ENCODE measurements at regions not wholly inside any gene's neighbourhood (a gene's known extent, or its start where the extent isn't known, plus 50 kb on each side); places are given as distances from the start of the nearest gene placed in this dataset.

DNA sequence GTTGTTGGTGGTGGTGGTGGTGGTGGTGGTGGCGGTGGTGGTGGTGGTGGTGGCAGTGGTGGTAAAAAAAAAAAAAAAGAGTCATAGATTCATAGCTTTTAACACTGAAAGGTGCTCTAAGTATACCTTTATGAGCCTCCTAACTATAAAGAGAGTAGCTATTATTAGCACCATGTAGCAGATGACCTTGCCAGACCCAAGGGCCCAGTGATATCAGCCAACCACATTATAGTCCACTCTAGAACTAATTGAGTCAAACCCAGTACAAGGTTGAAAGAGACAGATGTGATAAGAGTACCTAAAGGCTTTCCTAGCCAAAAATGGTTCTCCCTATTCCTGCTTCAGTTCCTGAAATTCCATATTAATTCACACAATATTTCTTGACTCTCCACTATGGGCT lies 245.3 kb downstream of the HACE1 start:
- DNase-seq, result no peak

DNA sequence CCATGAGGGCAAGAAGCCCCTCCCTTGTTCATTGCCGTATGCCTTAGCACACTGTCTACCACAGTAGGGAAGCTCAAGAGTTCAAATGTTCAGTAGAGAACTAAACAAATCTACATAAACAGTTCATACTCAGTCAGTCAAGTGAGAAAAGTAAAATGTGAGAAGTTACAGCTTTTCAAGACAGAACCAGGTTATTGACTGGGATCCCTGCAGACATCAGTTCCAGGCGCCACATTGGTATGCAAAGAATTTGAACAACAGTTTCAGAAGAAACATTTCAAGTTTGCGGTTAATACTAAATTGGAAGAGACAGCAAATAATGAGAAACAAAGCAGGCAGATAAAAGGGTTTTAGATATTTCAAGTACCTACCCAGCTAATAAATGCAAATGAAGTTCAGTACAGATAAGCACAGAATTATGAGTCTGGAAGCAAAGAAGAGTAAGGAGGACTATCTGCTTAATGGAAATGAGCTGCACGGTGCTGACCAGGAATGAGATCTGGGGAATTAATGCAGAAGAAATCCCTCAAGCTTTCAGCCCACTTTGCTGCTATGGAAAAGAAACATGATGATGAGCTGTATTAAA lies 246.2 kb downstream of the HACE1 start:
- no peak for DNase-seq

DNA sequence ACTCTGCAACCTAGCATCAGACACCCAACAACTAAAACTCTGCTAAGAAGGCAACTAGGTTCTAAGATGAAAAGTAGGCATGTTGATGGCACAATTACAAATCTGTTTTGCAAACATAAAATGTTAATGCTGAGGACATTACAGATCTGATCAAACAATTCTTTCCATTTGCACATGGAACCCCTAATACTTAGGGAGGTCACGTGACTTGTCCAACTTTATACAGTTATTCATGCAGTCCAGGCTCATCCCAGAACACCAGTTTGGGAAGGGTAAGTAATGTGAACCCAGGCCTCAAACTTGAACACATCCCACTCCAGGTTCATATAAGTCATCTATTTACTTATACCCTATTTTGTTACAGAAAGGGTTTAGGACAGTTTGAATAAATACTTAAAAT lies 247.2 kb downstream of the HACE1 start:
- no peak for DNase-seq

DNA sequence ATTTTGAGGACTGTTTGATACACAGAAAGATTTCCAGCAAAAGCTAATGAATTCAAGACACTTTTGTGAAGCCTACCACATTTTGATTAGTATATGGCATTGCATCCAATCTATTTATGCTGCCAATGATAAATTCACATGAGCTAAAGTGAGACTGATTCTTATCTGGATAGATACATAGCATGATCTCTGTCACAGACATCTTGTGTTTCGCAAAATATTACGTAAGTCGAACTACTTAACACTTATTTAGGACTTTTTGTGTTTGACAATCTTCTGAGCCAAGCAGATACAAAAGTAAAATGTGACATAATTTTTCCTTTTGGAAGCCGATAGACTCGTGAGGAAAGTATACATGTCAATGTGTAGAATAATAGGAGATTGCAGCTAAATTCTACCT lies 251.6 kb downstream of the HACE1 start:
- no peak for DNase-seq

DNA sequence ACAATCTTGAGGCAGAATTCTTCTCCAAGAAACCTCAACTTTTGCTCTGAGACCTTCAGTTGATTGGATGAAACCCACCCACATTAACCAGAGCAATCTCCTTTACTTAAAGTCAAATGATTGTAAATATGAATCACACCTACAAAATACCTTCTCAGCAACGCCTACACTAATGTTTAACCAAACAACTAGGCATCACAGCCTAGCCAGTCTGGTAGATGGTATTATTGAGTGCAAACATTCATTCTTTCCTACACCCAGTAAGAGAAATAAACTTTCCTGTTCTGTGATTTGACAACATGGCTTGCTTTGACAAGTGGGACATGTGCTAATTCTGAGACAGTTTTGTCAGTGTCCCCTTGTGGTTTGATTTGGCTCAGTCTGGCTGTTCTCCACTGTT lies 252.2 kb downstream of the HACE1 start:
- no peak for DNase-seq

DNA sequence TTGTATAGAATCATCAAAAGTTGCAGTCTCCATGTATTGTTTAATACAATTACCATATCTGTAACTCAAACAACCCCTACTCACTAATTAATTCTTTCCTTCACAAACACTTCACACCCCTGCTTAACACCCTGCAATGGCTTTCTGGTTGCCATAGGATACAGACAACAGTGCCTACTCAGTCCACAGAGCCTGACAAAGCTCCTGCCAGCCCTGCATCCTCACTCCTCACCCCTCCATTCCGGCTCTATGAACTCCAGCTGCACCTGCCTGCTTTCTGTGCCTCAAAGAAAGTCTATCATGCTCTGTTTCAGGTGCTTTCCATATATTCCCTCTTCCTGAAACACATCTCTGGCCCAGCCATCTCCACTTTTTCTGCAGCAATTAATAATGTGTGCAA lies 253.4 kb downstream of the HACE1 start:
- DNase-seq, result no peak

DNA sequence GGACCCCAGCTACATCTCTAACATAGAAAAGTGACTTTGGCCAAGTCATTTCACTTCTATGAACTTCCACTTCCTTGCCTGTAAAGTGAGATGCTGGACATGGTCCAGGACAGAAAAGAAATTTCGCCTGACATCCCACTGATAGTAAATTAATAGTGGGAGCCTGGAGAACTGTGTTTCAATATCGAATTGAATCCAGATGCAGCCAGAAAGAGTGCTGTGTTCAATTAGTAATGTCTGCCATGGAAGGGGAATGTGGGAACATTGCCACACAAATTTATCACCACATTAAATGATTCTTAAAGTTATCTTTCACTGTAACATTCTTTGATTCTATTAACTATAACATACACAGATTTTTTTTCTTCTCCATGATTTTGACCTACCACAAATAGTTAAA lies 255.0 kb downstream of the HACE1 start:
- no peak for DNase-seq

DNA sequence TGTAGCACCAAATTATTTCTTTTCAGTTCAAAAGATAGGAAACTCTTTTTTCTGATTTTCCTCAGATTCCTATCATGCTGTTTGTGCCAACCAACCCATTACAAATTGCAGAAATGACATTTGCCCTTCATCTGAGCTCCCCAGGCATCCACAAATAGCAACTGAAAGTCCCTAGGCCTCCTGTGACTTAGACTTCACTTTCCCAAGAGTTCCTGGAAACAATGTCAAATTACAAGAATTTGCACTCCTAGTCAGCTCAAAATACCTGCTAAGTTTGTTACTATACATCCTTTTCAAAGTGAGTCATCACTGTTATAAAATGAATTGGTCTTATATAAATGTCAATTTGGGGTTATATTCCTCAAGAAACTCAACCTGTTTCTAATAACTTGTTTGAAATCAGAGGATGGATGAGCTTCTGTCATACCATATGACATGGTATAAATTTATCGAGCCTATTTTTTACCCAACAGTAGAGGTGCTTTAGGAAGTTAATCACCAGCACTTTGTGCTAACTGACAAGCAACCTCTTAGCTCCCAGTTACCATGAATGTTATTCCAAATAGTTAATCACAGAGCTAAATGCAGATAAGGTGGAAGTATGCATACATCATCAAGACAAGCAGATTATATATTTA lies 256.5 kb downstream of the HACE1 start:
- DNase-seq, result no peak

DNA sequence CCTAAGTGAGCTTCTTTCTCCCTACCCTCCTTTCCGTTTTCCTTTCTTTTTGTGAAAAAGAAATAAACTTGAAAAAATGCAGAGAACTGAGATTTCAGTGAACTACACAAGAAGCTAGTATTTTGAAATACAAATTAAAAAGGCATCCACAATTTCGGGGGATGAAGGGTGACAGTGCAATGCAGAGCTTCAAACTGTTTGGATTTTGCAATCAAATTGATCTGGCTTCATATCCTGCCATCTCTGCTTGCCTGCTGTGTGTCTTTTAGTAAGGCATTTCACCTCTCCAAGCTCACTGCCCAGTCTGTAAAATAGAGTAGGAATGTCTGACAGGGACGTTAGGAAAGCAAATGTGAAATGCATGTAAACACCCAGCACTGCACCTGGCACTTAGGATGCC lies 258.0 kb downstream of the HACE1 start:
- no peak for DNase-seq

DNA sequence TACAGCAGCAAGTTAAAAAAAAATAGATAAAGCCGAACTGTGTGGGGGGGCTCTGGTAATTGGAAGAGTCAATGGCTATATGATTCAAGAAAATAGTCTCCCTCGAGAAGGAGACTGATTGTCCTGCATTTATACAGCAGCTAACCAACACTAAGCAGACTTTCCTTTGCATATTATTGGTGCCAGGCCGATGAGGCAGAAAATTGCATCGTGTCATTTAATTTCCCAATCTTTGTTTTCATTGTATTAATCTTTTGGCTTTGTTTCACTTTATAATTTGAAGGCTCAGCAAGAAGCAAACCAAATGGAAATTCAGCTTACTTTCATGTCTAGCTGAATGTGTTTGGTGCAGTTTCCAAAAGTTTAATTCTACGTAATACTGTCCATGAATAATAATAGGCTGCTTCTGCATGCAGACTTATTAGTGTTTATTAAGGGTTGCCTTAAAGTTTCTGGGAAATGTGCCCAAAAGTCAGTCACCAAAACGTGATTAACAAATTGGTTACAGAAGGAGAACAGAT lies 258.5 kb downstream of the HACE1 start:
- no peak for DNase-seq

DNA sequence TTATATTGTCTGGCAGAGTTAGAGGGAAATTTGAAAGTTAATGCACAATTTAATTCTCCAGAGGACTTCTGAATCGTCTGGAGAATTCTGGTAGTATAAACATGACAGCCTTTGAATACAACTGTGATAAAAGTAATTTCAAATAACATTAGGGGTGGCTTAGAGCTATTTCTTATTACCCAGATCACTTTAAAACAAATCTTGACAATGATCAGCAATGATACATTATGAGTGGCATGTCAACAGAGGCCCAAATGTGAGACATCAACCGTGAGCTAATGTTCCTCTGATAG lies 259.1 kb downstream of the HACE1 start:
- DNase-seq, result no peak

DNA sequence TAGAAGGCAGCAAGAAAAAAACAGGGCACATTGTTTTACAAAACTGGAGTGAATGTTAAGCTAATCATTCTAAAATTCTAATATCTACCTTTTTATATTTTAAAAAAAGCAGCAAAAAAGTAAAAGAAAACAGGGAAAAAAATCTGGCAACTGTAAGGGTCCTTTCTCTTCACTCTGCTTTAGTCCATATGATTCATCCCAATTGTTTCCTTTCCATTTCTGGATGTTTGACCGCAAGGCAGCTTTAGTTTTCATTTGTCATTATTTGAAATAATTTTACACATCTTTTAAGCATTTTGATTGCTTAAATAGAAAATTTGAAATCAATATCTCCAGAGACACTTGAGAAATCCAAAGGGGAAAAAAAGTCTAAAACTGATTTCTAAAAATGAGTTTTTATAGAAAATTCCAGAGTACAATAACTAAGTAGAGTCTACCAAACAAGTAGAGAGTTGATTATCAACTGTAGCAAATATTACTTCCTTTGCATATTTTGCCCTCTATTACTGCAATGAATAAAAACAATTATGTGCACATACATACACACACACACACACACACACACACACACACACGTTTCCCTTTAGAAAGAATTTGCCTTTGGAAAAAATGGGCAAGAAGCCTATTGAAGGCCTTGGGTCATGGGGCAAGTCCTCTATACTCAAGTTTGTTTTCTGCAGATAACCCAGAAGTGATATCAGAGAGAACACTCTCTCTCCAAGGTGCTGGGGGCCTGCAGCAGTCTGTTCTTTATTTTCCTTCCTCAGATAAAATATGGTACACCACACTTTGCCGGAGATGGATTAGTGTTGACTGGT lies 259.7 kb downstream of the HACE1 start:
- DNase-seq, result no peak

DNA sequence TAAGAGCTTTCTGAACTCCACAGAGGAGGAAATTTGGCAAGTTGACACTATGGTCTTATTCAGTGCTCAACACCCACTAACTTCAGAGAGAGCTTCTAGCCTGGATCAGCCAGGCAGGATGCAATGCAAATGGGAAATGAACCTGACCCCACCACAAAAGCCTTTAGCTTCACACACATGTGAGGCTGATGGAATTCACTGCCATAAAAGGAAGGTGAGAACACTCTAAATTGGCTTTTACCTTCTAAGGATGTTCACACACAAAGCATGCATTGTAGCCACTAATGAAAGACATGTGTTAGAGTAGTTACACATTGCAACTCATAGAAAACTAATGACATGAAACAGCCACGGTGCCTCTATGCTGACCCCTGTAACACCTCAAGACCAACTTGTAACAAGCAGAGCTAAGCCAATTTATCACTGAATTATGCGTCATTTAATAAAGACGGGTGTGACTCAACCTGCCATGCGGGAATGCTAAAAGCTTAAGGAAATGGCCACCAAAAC lies 262.1 kb downstream of the HACE1 start:
- DNase-seq, result no peak

DNA sequence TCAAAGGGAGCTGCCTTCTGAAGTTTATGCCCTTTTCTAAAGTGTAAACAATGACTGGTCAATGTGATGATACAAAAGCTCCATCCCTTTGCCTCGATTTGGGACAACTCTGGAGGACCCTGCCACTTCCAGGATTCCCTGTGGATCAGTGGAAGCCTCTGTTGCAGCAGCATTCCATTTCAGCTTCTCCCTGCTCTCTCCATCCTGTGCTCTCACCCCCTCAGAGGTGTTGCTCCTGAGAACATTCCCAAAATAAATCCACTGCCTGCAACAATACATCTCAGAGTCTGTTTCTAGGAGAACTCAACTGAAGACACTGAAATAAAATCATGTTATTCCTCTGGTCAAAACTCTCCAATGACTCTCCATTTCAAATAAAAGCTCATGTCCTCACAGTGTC lies 263.6 kb downstream of the HACE1 start:
- no peak for DNase-seq

DNA sequence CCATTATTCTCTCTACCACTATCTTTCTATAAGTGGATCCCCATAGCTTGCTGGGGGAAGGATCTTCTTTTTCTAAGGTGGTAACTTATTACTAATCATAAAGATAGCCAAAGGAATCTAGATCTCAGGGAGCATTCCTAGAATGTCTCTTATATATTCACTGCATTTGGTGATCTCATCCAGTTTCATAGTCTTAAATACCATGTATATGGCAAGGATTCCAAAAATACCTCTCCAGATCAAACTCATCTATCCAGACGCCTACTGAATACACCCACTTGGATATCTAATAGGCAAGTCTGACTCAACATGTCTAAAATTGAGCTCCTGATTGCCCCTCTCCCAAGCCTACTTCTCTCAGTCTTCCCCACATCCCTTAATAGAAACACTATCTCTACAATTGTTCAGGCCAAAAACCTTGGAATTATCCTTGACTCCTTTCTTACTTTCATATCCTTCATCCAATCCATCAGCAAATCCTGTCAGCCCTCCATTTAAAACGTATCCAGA lies 264.4 kb downstream of the HACE1 start:
- DNase-seq, result no peak

DNA sequence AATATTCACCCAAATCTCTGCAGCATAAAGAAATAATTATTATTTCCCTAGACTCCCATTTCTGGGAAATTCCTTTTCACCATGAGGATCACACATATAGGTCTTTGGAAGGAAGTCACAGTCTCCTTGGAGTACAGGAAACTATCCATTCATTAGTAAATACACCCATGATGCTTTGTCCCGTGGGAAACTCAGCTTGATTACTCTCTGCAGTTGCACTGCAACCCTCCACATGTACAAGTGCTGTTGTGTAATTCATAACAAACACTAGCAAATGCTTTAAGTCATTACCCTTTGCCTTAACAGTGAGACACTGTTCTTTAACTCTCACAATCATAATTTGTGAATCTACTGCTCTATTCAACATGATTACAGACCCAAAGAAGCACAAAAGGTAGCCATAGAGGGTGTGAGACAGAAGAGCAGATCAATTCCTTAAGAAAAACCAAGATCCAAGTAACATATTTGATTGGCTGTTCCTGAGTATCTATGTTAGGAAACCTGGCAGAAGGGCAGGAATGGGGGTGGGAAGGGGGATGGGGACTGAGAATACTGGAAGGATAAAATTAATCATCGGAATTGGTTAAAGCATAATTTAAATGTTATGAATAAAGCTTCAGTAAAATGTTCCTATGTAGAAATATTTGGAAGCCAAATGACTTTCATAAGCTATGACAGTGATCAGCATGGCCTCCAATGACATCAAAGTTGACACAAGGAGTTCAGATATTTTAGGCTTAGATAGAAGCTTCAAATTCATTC lies 268.0 kb downstream of the HACE1 start:
- no peak for DNase-seq

DNA sequence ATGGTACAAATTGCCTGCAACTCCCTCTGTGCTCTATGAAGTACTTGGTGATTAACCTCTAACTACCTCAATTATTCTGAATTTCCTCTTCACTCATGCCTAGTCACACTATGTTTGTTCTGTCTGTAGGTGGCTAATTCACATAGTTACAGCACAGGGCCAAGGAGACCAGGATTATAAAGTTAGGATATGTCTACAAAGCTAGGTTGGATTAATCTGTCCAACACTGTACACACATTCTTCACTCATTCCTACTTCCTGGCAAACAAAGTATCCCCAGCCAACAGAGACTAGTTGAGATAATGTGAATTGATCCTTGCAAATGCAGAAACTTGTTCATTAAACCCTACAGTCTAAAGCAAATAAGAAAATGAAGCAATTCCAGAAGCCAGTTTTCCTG lies 269.8 kb downstream of the HACE1 start:
- no peak for DNase-seq

DNA sequence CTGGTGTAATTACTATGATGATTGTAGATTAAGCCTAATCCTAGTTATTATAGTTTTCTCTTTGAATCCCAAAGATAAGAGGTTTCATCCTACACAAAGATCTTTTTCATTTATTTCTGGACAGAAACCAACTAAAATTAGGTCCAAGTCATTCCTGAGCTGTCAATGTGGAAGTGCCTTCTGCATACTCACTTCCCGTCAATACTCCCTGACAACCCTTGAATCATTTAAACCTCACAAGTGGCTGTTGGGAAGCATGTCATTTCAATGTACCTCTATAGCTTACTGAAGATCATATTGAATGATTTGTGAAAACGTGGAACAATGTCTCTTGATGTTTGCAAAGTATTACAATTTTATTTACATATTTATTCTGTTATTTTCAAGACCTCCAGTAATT lies 274.1 kb downstream of the HACE1 start:
- no peak for DNase-seq

DNA sequence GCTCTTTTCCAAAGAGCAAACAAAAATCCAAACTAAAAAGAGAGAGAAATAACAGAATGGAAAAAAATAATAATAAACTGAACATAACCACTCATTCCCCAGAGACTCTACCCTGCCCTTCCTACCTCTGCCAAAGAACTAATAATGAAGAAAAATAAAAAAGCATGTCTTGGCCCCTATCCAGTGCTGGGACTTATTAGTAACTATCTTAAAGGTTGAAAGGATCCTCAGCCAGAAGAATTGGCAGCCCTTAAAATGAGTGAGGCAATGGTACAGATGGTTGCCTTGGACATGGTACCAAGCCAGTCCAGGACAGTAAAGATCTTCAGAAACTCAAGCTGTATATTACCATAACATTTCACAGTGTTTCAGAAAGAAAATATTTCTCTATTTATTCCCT lies 279.3 kb downstream of the HACE1 start:
- DNase-seq, result no peak

DNA sequence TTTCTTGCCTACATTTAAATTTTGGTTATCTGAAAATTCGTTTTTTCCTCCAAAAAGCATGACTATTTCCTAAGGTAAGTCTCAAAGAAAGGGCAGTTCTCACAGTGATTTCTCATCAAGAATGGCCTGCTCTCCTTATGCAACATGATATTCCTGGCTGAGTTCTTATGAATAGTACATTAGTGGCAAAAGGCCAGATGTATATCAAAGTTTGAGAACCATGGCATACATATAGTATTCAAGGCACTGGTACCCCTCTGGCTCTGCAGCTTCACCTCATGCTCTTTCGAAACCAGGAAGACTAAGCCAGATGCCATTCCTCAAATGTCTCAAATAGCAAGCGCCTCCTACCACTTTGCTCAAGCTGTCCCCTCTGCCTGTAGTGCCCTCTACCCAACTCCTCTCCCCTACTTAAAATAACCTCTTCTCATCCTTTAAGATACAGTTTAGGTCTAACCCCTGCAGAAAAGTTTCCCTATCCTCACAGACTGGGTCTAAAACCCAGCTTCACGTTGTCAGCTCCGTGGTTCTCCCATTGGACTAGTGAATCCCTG lies 280.3 kb downstream of the HACE1 start:
- no peak for DNase-seq

DNA sequence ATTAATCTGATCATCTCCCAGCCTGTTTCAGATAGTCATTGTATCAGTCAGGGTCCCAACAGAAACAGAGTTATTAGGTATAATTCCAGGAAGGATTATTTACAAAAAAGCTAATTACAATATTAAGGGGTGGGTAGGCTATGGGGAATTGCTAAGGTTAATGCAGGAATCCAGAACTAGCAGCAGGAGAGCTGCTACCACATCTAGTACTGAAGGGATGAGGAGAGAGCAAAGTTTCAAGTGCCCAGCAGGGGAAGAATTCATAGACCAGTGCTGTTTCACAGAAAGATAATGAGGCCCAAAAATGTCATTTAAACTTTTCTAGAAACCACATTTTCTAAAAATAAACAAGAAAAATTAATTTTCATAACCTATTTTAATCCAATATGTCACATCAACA lies 284.2 kb downstream of the HACE1 start:
- no peak for DNase-seq

DNA sequence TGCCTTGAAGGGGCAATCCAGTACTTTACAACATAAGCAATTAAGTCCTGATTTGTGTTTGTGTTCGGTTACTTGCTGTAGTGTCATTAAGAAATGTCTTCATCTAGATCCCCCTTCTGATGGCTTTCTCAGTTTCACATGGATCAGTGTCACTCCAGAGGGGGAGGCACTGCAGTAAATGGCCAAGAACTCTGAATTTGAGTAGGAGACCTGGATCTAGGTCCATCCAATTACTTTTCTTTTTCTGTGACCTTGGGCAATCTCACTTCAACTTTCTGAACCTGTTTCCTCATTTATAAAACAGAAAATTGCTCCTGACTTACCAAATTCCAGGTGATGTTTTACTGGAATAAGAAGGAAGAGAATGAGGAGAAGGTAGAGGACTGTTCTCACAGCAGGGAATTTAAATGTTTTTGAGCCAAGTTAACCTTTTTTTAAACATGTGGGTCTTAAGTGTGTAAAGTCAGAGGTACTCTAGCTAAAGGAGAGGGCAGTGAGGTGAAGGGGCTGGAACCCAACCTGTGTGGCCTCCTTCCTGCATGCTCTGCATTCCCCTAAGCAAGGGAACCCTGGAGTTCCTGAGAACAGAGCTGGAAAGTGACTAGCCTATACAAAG lies 285.5 kb downstream of the HACE1 start:
- no peak for DNase-seq

Data from right kidney (tissue), 1 donor.